MCF 10A (cell line): ENCODE measurements at regions not wholly inside any gene's neighbourhood (a gene's known extent, or its start where the extent isn't known, plus 50 kb on each side); places are given as distances from the start of the nearest gene placed in this dataset.
"Not testable (repeated sequence)": the region's sequence is repeated elsewhere in the genome, so short reads cannot be mapped to it uniquely, and the experiment has no call there.

Experiments
- BruUV-seq: library from RNA; stranded (reverse); fragments of 400-500 nt; replicated peaks from 2 replicates; lab custom pipeline; 2021; lab: Mats Ljungman, UMichigan
- CTCF ChIA-PET: fragments of 300-600 bp; sonication (Branson Sonifier 250); formaldehyde crosslinking; extraction: SDS; loops from one replicate; lab custom pipeline; 2021; ENCODE audit warnings: antibody characterized with exemption, inconsistent platforms; lab: Yijun Ruan, JAX
- POLR2A ChIA-PET: fragments of 300-600, 350-650 bp; sonication (Branson Sonifier 250); formaldehyde crosslinking; extraction: SDS; loops from one replicate; lab custom pipeline; 2020; ENCODE audit warnings: antibody characterized with exemption, inconsistent platforms; lab: Yijun Ruan, JAX
- DNase-seq: peaks from one replicate; pipeline ENCODE4 v3.0.0-alpha.2; 2018; ENCODE audit not compliant: unreplicated experiment
- H3K27ac Mint-ChIP-seq: one replicate; pipeline ENCODE4 v1.8.0; 2022; ENCODE audit warnings: mild to moderate bottlenecking, low read depth, mixed read lengths; ENCODE audit not compliant: unreplicated experiment
- H3K27me3 Mint-ChIP-seq: one replicate; pipeline ENCODE4 v1.8.0; 2022; ENCODE audit warnings: mixed read lengths; ENCODE audit not compliant: insufficient read depth, unreplicated experiment
- H3K36me3 Mint-ChIP-seq: one replicate; pipeline ENCODE4 v1.8.0; 2022; ENCODE audit warnings: mild to moderate bottlenecking, moderate library complexity, mixed read lengths; ENCODE audit not compliant: insufficient read depth, unreplicated experiment
- H3K4me1 Mint-ChIP-seq: one replicate; pipeline ENCODE4 v1.8.0; 2022; ENCODE audit warnings: mixed read lengths; ENCODE audit not compliant: insufficient read depth, unreplicated experiment
- H3K4me3 Mint-ChIP-seq: one replicate; pipeline ENCODE4 v1.8.0; 2022; ENCODE audit warnings: mild to moderate bottlenecking, moderate library complexity, mixed read lengths; ENCODE audit not compliant: unreplicated experiment
- H3K9me3 Mint-ChIP-seq: one replicate; pipeline ENCODE4 v1.8.0; 2022; ENCODE audit warnings: mixed read lengths; ENCODE audit not compliant: unreplicated experiment
- intact Hi-C: fragments of 100-400 bp; cut with micrococcal nuclease; formaldehyde crosslinking; loops from 2 replicates; pipeline ENCODE4 v1.14.1; 2022
- TF ChIP-seq, protein P1 (sequence below): fragments of 200-600 bp; IDR thresholded peaks from one replicate; pipeline ENCODE4 v1.8.0; 2022; ENCODE audit warnings: antibody characterized with exemption, mild to moderate bottlenecking; ENCODE audit not compliant: unreplicated experiment

DNA sequence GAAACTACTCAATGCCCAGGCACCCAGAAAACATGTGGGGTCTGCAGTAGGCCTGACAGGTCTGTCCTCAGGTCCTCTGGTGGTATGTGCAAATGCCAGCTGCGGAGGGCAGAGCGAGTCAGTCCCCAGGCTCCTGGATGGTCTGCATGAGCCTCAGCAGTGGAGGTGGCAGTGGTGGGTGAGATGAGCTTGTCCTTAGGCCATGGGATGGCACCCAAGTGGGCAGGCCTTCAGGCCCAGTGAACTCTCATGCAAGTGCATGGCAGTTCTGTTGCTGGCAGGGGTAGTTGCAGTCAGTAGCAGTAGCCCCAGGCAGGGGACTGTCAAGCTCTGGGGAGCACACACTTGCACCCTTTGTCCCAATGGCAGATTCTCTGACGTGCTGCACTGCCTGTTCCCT is 106.3 kb upstream of the ANXA10 start:
- ChIA-PET POLR2A (no interaction called here), CTCF (interaction anchor here (0.5 to 1.2 kb wide), 3 partner anchors 12 to 222 kb away, joined by 3 to 4 read pairs (median 4); no protein-coding TSS in a partner anchor)
- no peaks in the 10 kb centered on the region for H3K9me3 Mint-ChIP-seq
- no peaks in the 10 kb centered on the region for H3K27me3 Mint-ChIP-seq
- no peak for DNase-seq
- TF ChIP-seq, protein P1, sequence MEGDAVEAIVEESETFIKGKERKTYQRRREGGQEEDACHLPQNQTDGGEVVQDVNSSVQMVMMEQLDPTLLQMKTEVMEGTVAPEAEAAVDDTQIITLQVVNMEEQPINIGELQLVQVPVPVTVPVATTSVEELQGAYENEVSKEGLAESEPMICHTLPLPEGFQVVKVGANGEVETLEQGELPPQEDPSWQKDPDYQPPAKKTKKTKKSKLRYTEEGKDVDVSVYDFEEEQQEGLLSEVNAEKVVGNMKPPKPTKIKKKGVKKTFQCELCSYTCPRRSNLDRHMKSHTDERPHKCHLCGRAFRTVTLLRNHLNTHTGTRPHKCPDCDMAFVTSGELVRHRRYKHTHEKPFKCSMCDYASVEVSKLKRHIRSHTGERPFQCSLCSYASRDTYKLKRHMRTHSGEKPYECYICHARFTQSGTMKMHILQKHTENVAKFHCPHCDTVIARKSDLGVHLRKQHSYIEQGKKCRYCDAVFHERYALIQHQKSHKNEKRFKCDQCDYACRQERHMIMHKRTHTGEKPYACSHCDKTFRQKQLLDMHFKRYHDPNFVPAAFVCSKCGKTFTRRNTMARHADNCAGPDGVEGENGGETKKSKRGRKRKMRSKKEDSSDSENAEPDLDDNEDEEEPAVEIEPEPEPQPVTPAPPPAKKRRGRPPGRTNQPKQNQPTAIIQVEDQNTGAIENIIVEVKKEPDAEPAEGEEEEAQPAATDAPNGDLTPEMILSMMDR: no peak
- intact Hi-C loops: no loop called here
- no peak overlapping the region for H3K4me3 Mint-ChIP-seq
- no TSS peak for BruUV-seq
- no peak overlapping the region for H3K27ac Mint-ChIP-seq
- H3K36me3 Mint-ChIP-seq: no peaks in the 10 kb centered on the region
- no peaks in the 10 kb centered on the region for H3K4me1 Mint-ChIP-seq

DNA sequence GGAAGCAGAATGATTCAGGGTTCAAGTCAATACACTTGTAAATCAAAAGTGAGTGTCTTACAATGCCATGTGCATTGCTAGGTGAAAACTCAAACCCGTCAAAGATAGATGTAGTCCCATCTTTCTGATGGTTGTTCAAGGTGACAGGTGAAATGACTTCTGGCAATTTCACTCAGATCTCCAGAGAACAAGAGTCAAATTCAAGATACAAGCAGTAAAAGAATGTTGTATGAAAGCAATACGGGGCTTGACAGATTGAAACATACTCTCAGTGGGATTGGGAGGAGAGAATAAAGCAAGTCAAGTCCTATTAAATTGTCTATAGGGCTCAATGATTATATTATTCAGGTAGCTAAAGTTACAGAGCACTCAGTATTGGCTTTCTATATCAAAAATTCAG is 105.1 kb upstream of the ANXA10 start:
- Mint-ChIP-seq H3K4me3 (no peak overlapping the region), H3K27ac (no peak overlapping the region), H3K36me3 (no peaks in the 10 kb centered on the region), H3K27me3 (no peaks in the 10 kb centered on the region), H3K4me1 (no peaks in the 10 kb centered on the region), H3K9me3 (no peaks in the 10 kb centered on the region)
- DNase-seq: no peak
- intact Hi-C loops: no loop called here
- CTCF ChIA-PET: interaction anchor here (0.7 kb wide), 1 partner anchor 314 kb away, joined by 3 read pairs; no protein-coding TSS in a partner anchor
- TF ChIP-seq, protein P1: no peak
- no TSS peak for BruUV-seq
- POLR2A ChIA-PET: no interaction called here

DNA sequence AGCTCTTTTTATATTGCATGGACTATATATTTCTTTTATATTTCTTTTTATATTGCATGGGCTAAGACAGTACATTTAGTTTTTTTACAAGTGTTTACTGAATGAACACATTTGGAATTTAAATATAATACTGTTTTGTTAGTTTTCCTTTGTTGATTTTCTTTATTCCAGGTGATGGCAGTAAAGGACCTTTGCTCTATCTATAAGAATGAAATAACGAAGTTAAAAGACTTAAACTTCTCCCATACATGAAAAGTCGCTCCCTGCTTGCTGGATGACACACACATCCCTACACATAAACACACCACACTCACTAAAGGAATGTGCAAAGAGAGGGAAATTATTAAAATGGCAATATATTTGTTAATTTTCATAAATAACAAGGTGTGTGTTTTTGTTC is 102.5 kb upstream of the ANXA10 start:
- H3K36me3 Mint-ChIP-seq: no peaks in the 10 kb centered on the region
- no peaks in the 10 kb centered on the region for H3K4me1 Mint-ChIP-seq
- no peak overlapping the region for H3K27ac Mint-ChIP-seq
- H3K4me3 Mint-ChIP-seq: no peak overlapping the region
- DNase-seq: no peak
- BruUV-seq: no TSS peak
- ChIA-PET CTCF (interaction anchor here (0.9 kb wide), 1 partner anchor 10 kb away, joined by 3 read pairs; no protein-coding TSS in a partner anchor), POLR2A (interaction anchor here (1.0 kb wide), 1 partner anchor 8 kb away, joined by 3 read pairs; no protein-coding TSS in a partner anchor)
- TF ChIP-seq, protein P1: no peak
- no peaks in the 10 kb centered on the region for H3K27me3 Mint-ChIP-seq
- H3K9me3 Mint-ChIP-seq: peaks cover 1% of the 10 kb centered on the region
- intact Hi-C loops: no loop called here

DNA sequence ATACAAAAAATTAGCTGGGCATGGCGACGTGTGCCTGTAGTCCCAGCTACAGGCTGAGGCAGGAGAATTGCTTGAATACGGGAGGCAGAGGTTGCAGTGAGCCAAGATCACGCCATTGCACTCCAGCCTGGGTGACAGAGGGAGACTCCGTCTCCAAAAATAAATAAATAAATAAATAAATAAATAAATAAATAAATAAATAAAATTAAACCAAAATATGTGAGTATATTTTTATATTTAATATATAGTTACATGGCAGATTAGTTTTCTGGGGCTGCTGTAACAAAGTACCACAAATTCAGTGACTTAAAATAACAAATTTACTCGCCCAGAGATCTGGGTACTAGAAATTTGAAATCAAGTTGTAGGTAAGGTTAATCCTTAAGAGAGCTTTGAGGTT is 84.2 kb upstream of the ANXA10 start:
- DNase-seq, H3K36me3 Mint-ChIP-seq, H3K27ac Mint-ChIP-seq, H3K9me3 Mint-ChIP-seq, H3K27me3 Mint-ChIP-seq, H3K4me3 Mint-ChIP-seq, BruUV-seq, intact Hi-C loops, CTCF ChIA-PET, POLR2A ChIA-PET, H3K4me1 Mint-ChIP-seq: not testable (repeated sequence)
